ENCODE measurements at regions not wholly inside any gene's neighbourhood (a gene's known extent, or its start where the extent isn't known, plus 50 kb on each side); places are given as distances from the start of the nearest gene placed in this dataset.

- H3K9ac ChIP-seq (ENCODE audit: insufficient read depth, low read depth, low read length): no peak overlapping the region
- no peak for TF ChIP-seq ZNF879 (CRISPR knock-in tag; IDR thresholded peaks at IDR 0.05)
- TF ChIP-seq ZBED4 (CRISPR knock-in tag; IDR thresholded peaks at IDR 0.05; ENCODE audit: borderline replicate concordance): no peak
- no peak overlapping the region for H3K4me2 ChIP-seq (ENCODE audit: low read depth, low read length)
- H3K36me3 ChIP-seq (replicated peaks in 1 of 2; ENCODE audit: control insufficient read depth in 1 of 2, insufficient read depth in 2 of 2, low read length in 2 of 2): no peaks in the 10 kb centered on the region
- no peak for DNase-seq (ENCODE audit: low spot score)
- no peaks in the 10 kb centered on the region for H3K9me3 ChIP-seq (ENCODE audit: low read length)
- ATAC-seq: no peak
- H3K27me3 ChIP-seq (ENCODE audit: control insufficient read depth in 1 of 2, insufficient read depth in 2 of 2, low read length in 2 of 2): peaks cover 0 to 2% of the 10 kb centered on the region in 2 experiments; a peak in 1 of 5 replicates
- no peaks in the 10 kb centered on the region for H4K20me1 ChIP-seq (ENCODE audit: insufficient read depth, low read length)
- peaks cover 18% of the 10 kb centered on the region for H3K4me1 ChIP-seq (ENCODE audit: insufficient read depth, low read length)
- H3K4me3 ChIP-seq (replicated peaks in 1 of 3; ENCODE audit: insufficient read depth in 1 of 3, low read depth in 2 of 3, low read length in 3 of 3): no peak overlapping the region
- H2AFZ ChIP-seq (ENCODE audit: low read length): no peak overlapping the region
- 50% methylated on average over 4 of the region's 4 CpGs for WGBS (ENCODE audit: low lambda C conversion rate)
- H3K79me2 ChIP-seq (ENCODE audit: insufficient read depth, low read length): no peaks in the 10 kb centered on the region
- no peak overlapping the region for H3K27ac ChIP-seq (ENCODE audit: extremely low read length, insufficient read depth, low read length)
- no TSS peak for BruUV-seq (replicated peaks)
- FAIRE-seq: no peak
- in situ Hi-C loops (cut with HindIII; ENCODE audit: extremely low pct_ligation_motif_present, low pct_unique_long_range_greater_than_20kb) (no loop called here), intact Hi-C loops (cut with micrococcal nuclease; ENCODE audit: unreplicated experiment) (no loop called here)
- CTCF ChIA-PET (ENCODE audit: low intra/inter-chr PET ratio, low total read pairs): no interaction called here
- POLR2A ChIA-PET: no interaction called here
Observed at GRCh38 chr9:109912082-109912582, 132.1 kb downstream of the PALM2AKAP2 start.

GRCh38 chr9:109912726-109913460, 132.9 kb downstream of the PALM2AKAP2 start:
- H3K4me2 ChIP-seq (ENCODE audit: low read depth, low read length): no peak overlapping the region
- H4K20me1 ChIP-seq (ENCODE audit: insufficient read depth, low read length): no peaks in the 10 kb centered on the region
- ChIA-PET POLR2A (no interaction called here), CTCF (ENCODE audit: low intra/inter-chr PET ratio, low total read pairs) (no interaction called here)
- no peak overlapping the region for H2AFZ ChIP-seq (ENCODE audit: low read length)
- no peaks in the 10 kb centered on the region for H3K79me2 ChIP-seq (ENCODE audit: insufficient read depth, low read length)
- DNase-seq (ENCODE audit: low spot score) (no peak), ATAC-seq (no peak), FAIRE-seq (no peak)
- H3K36me3 ChIP-seq (replicated peaks in 1 of 2; ENCODE audit: control insufficient read depth in 1 of 2, insufficient read depth in 2 of 2, low read length in 2 of 2): no peaks in the 10 kb centered on the region
- WGBS (ENCODE audit: low lambda C conversion rate): 56% methylated on average over 7 of the region's 7 CpGs
- no peak overlapping the region for H3K4me3 ChIP-seq (replicated peaks in 1 of 3; ENCODE audit: insufficient read depth in 1 of 3, low read depth in 2 of 3, low read length in 3 of 3)
- no peak for TF ChIP-seq NFKB2 (CRISPR knock-in tag; IDR thresholded peaks at IDR 0.05; ENCODE audit: borderline replicate concordance)
- TF ChIP-seq CAMTA2 (CRISPR knock-in tag; IDR thresholded peaks at IDR 0.05; ENCODE audit: borderline replicate concordance): no peak
- no peak for TF ChIP-seq RFXANK (CRISPR knock-in tag; IDR thresholded peaks at IDR 0.05)
- no peak for TF ChIP-seq GPN1 (CRISPR knock-in tag; IDR thresholded peaks at IDR 0.05; ENCODE audit: borderline replicate concordance)
- H3K27me3 ChIP-seq (ENCODE audit: control insufficient read depth in 1 of 2, insufficient read depth in 2 of 2, low read length in 2 of 2): peaks cover 0 to 2% of the 10 kb centered on the region in 2 experiments; a peak in 1 of 5 replicates
- no peaks in the 10 kb centered on the region for H3K9me3 ChIP-seq (ENCODE audit: low read length)
- BruUV-seq (replicated peaks): no TSS peak
- intact Hi-C loops (cut with micrococcal nuclease; ENCODE audit: unreplicated experiment) (no loop called here), in situ Hi-C loops (cut with HindIII; ENCODE audit: extremely low pct_ligation_motif_present, low pct_unique_long_range_greater_than_20kb) (no loop called here)
- H3K9ac ChIP-seq (ENCODE audit: insufficient read depth, low read depth, low read length): no peak overlapping the region
- no peak overlapping the region for H3K27ac ChIP-seq (ENCODE audit: extremely low read length, insufficient read depth, low read length)
- peaks cover 10% of the 10 kb centered on the region for H3K4me1 ChIP-seq (ENCODE audit: insufficient read depth, low read length)
